Parathyroid adenoma (tissue), 2 donors: ENCODE measurements at regions not wholly inside any gene's neighbourhood (a gene's known extent, or its start where the extent isn't known, plus 50 kb on each side); places are given as distances from the start of the nearest gene placed in this dataset.

ENCODE experiments used
- H2AFZ ChIP-seq: fragments of 300-600 bp; sonication (generic); one replicate; pipeline ENCODE4 v1.7.0; 2017; ENCODE audit warnings: antibody characterized with exemption, mild to moderate bottlenecking
- H3K27ac ChIP-seq: fragments of 300-600 bp; sonication (generic); one replicate; pipeline ENCODE4 v1.7.0; 2017
- H3K27me3 ChIP-seq: fragments of 300-600 bp; sonication (generic); one replicate; pipeline ENCODE4 v1.7.0; 2017; ENCODE audit warnings: low read length; ENCODE audit not compliant: control insufficient read depth, insufficient read depth
- H3K36me3 ChIP-seq: fragments of 300-600 bp; sonication (generic); one replicate; pipeline ENCODE4 v1.7.0; 2017; ENCODE audit warnings: low read length; ENCODE audit not compliant: control insufficient read depth, insufficient read depth
- H3K4me1 ChIP-seq: fragments of 300-600 bp; sonication (generic); one replicate; pipeline ENCODE4 v1.7.0; 2017; ENCODE audit warnings: control low read depth
- H3K4me2 ChIP-seq: fragments of 300-600 bp; sonication (generic); one replicate; pipeline ENCODE4 v1.7.0; 2017; ENCODE audit warnings: low read length
- H3K4me3 ChIP-seq: fragments of 300-600 bp; sonication (generic); one replicate; pipeline ENCODE4 v1.7.0; 2017; ENCODE audit warnings: low read depth, low read length
- H3K79me2 ChIP-seq: fragments of 300-600 bp; sonication (generic); one replicate; pipeline ENCODE4 v1.7.0; 2017; ENCODE audit warnings: control low read depth
- H3K9ac ChIP-seq: fragments of 300-600 bp; sonication (generic); one replicate; pipeline ENCODE4 v1.7.0; 2017; ENCODE audit warnings: mild to moderate bottlenecking
- H3K9me3 ChIP-seq: fragments of 300-600 bp; sonication (generic); one replicate; pipeline ENCODE4 v1.7.0; 2017; ENCODE audit warnings: low read length; ENCODE audit not compliant: control insufficient read depth
- CTCF ChIP-seq: fragments of 300-600 bp; sonication (generic); IDR thresholded peaks from one replicate; pipeline ENCODE4 v1.7.0; 2017; ENCODE audit warnings: antibody characterized with exemption, mild to moderate bottlenecking
- donor health status: primary hyperparathyroidism.

- no peak overlapping the region for H3K4me2 ChIP-seq
- H3K4me3 ChIP-seq, result no peak overlapping the region
- no peaks in the 10 kb centered on the region for H3K4me1 ChIP-seq
- no peaks in the 10 kb centered on the region for H3K36me3 ChIP-seq
- H3K27me3 ChIP-seq, result no peaks in the 10 kb centered on the region
- H3K27ac ChIP-seq, result no peak overlapping the region
- no peaks in the 10 kb centered on the region for H3K9me3 ChIP-seq
- no peaks in the 10 kb centered on the region for H3K79me2 ChIP-seq
- H3K9ac ChIP-seq, result no peak overlapping the region
- TF ChIP-seq CTCF, result no peak
- H2AFZ ChIP-seq, result no peak overlapping the region
Observed at GRCh38 chr15:100753503-100753902, 126.1 kb upstream of the ALDH1A3 start.

GRCh38 chr15:100757661-100758060 is 122.0 kb upstream of the ALDH1A3 start:
- H3K9me3 ChIP-seq, result no peaks in the 10 kb centered on the region

DNA sequence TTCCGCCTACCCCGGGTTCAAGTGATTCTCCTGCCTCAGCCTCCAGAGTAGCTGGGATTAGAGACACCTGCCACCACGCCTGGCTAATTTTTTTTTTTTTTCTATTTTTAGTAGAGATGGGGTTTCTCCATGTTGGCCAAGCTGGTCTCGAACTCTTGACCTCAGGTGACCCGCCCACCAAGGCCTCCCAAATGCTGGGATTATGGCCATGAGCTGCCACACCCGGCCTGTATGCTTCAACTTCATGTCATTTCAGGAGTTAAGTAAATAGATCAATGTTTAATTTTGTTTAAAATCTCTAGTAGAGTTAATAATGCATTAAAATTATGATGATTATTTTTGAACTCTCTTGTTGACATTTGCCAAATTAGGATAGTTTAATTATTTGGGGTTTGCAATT is 121.1 kb upstream of the ALDH1A3 start:
- Histone ChIP-seq H3K4me2 (no peak overlapping the region), H3K4me1 (no peaks in the 10 kb centered on the region), H3K36me3 (no peaks in the 10 kb centered on the region), H3K9me3 (no peaks in the 10 kb centered on the region), H3K27me3 (no peaks in the 10 kb centered on the region), H3K4me3 (no peak overlapping the region), H2AFZ (no peak overlapping the region), H3K27ac (no peak overlapping the region), H3K9ac (no peak overlapping the region), H3K79me2 (no peaks in the 10 kb centered on the region)
- TF ChIP-seq CTCF, result no peak

More at GRCh38 chr15:100757661-100758060, 122.0 kb upstream of the ALDH1A3 start:
- TF ChIP-seq CTCF, result no peak
- Histone ChIP-seq H3K27ac (no peak overlapping the region), H3K36me3 (no peaks in the 10 kb centered on the region), H3K79me2 (no peaks in the 10 kb centered on the region), H3K4me2 (no peak overlapping the region), H3K4me1 (no peaks in the 10 kb centered on the region), H3K27me3 (no peaks in the 10 kb centered on the region), H2AFZ (no peak overlapping the region), H3K4me3 (no peak overlapping the region), H3K9ac (no peak overlapping the region)

DNA sequence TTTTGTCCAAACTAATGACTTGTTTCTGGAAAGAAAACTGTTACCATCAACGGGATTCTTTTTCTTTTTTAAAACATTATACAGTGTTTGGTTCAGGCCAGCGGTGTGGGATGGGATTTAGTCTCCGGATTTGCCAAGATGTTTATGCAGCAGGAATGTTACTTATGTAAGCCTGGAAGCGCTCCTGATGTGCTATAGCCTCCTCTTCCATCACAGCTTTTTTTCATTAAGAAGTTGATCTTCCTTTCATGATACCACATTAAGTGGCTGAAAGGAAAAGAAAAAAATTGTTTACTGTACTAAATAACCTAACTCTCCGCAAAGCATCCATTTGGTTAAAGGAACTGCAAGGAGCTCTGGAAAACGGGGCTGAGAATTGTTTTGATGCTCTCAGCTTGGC is 120.5 kb upstream of the ALDH1A3 start:
- TF ChIP-seq CTCF, result no peak
- Histone ChIP-seq H3K4me3 (no peak overlapping the region), H3K9me3 (no peaks in the 10 kb centered on the region), H3K4me2 (no peak overlapping the region), H3K27ac (no peak overlapping the region), H2AFZ (no peak overlapping the region), H3K9ac (no peak overlapping the region), H3K36me3 (no peaks in the 10 kb centered on the region), H3K4me1 (no peaks in the 10 kb centered on the region), H3K27me3 (no peaks in the 10 kb centered on the region), H3K79me2 (no peaks in the 10 kb centered on the region)

DNA sequence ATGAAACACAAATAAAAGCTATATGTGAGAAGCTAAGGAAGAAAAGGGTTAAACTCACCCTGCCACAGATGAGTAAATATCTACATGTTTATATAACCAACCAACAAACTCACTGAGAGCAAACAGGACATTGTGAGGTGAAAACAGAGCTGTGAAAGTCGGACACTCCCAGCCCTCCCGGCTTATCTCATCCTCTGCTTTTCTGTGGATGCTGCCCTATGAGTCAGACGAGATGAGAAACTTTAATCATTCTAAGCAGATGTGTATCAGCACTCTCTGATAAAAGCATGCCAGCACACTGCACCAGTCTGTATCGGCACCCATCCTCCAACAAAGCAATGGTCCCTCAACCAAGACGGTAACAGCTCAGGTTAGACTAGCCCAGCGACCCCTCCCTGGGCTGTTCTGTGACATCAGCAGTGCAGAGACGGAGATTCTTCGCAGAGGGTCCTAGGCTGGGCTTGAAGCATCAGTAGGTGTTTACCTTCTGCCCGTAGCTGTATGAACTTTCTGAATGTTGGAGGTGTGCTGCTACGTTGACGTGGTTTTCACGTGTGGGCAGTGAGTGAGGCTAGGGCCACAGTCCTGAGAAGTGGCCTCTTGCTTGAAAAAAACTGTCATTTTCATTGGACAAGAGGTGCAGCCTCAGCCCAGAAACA is 119.8 kb upstream of the ALDH1A3 start:
- TF ChIP-seq CTCF, result no peak
- Histone ChIP-seq H3K4me2 (peak overlapping the region; percentile 48), H3K4me3 (no peak overlapping the region), H3K36me3 (no peaks in the 10 kb centered on the region), H3K27ac (no peak overlapping the region), H3K4me1 (no peaks in the 10 kb centered on the region), H3K9me3 (no peaks in the 10 kb centered on the region), H3K79me2 (no peaks in the 10 kb centered on the region), H2AFZ (no peak overlapping the region), H3K9ac (no peak overlapping the region), H3K27me3 (no peaks in the 10 kb centered on the region)
